A549 (cell line): ENCODE measurements at regions not wholly inside any gene's neighbourhood (a gene's known extent, or its start where the extent isn't known, plus 50 kb on each side); places are given as distances from the start of the nearest gene placed in this dataset.
"Not testable (repeated sequence)": the region's sequence is repeated elsewhere in the genome, so short reads cannot be mapped to it uniquely, and the experiment has no call there.

Experiments used
- BHLHE40 ChIP-seq: IDR thresholded peaks from 2 replicates; pipeline ENCODE4 v1.6.1; 2012; ENCODE audit warnings: low read depth, low read length, inconsistent platforms
- CHD2 ChIP-seq: fragments of 150-350 bp; IDR thresholded peaks from 2 replicates; pipeline ENCODE4 v1.6.1; 2014; ENCODE audit warnings: low read length; ENCODE audit not compliant: partially characterized antibody
- CTCF ChIP-seq: fragments of >200 bp; sonication (Bioruptor Twin); formaldehyde crosslinking; IDR thresholded peaks from 3 replicates; pipeline ENCODE4 v1.5.1; 2016
- KDM1A ChIP-seq: fragments of 200-600 bp; sonication (generic); IDR thresholded peaks from 2 replicates; pipeline ENCODE4 v1.6.1; 2016; ENCODE audit warnings: low read depth, mild to moderate bottlenecking
- MAX ChIP-seq: IDR thresholded peaks from 2 replicates; pipeline ENCODE4 v1.6.1; 2012
- NPAS2 ChIP-seq: fragments of 250-450 bp; sonication (Bioruptor Pico); IDR thresholded peaks from 2 replicates; pipeline ENCODE4 v1.8.0; 2022; ENCODE audit warnings: mild to moderate bottlenecking, moderate library complexity, borderline replicate concordance
- POLR2A ChIP-seq: IDR thresholded peaks from 2 replicates; pipeline ENCODE4 v1.6.1; 2012; ENCODE audit warnings: mild to moderate bottlenecking, low read length
- REST ChIP-seq: fragments of 200-600 bp; sonication (generic); IDR thresholded peaks from 2 replicates; pipeline ENCODE4 v1.6.1; 2016; ENCODE audit warnings: antibody characterized with exemption, mild to moderate bottlenecking, moderate library complexity
- RFX5 ChIP-seq: fragments of 450-650 bp; IDR thresholded peaks from 2 replicates; pipeline ENCODE4 v1.7.1; 2014; ENCODE audit warnings: antibody characterized with exemption, mild to moderate bottlenecking, moderate library complexity
- USF2 ChIP-seq: fragments of 450-650 bp; IDR thresholded peaks from 2 replicates; pipeline ENCODE4 v1.6.1; 2014; ENCODE audit warnings: antibody characterized with exemption

- not testable (repeated sequence) for TF ChIP-seq CTCF, POLR2A, RFX5, CHD2, KDM1A, NPAS2, MAX, BHLHE40, REST, USF2
These were observed 599.6 kb downstream of the TGIF2LX start for GRCh38 chrX:90521284-90521683.
